Panc1 (cell line): ENCODE measurements at regions not wholly inside any gene's neighbourhood (a gene's known extent, or its start where the extent isn't known, plus 50 kb on each side); places are given as distances from the start of the nearest gene placed in this dataset.

Experiments used
- CTCF ChIP-seq: fragments of 450-650 bp; IDR thresholded peaks from 2 replicates; pipeline ENCODE4 v1.5.1; 2017; ENCODE audit warnings: mild to moderate bottlenecking
- POLR2AphosphoS5 ChIP-seq: IDR thresholded peaks from 2 replicates; pipeline ENCODE4 v1.6.1; 2012; ENCODE audit warnings: mild to moderate bottlenecking, low read depth, low read length, moderate library complexity
- REST ChIP-seq, 2 experiments: IDR thresholded peaks; 2 replicates each; pipeline ENCODE4 v1.6.1; 2011 to 2012; ENCODE audit warnings: low read depth in 2 of 2, control low read depth in 1 of 2, low read length in 1 of 2, mild to moderate bottlenecking in 1 of 2, moderate library complexity in 1 of 2; ENCODE audit not compliant: insufficient read depth in 1 of 2

- no peak for TF ChIP-seq REST (IDR thresholded peaks at IDR 0.05; ENCODE audit: insufficient read depth in 1 of 2, low read depth in 2 of 2, low read length in 1 of 2)
- no peak for TF ChIP-seq CTCF
- TF ChIP-seq POLR2AphosphoS5 = no peak
Measured at GRCh38 chr11:8326337-8326736, 62.7 kb upstream of the LMO1 start.
